ENCODE measurements at regions not wholly inside any gene's neighbourhood (a gene's known extent, or its start where the extent isn't known, plus 50 kb on each side); places are given as distances from the start of the nearest gene placed in this dataset.

DNA sequence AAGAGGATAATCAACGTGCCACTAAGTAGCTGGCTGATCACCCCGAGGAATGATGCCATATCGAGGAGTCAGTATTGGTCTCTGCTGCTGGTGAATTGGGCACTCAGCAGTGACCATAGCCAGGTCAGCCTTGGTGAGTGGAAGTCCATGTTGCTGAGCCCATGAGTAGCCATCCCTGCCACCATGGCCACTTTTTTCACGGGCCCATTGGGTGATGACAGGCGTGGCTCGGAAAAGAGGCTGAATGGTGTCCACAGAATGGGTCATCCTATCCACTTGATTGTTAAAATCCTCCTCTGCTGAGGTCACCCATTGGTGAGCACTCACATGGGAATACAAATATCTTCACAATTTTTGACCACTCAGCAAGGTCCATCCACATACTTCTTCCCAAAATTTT lies 114.4 kb downstream of the UBE2NL start:
- intact Hi-C loops (cut with micrococcal nuclease; ENCODE audit: unreplicated experiment): no loop called here

DNA sequence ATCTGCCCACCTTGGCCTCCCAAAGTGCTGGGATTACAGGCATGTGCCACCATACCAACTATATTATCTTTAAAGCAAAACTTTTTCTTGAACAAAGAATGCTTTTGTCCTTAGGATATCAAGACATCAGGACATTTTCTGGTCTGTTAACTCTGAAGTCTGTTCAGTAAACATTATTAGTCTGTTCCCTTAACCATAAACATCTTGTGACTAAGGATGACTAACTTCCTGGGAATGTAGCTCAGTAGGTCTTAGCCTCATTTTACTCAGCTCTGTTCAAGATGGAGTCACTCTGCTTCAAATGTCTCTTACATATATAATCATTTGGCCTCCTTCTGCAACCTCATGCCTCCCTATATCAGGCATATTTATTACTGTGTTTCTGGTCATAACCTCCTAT lies 122.9 kb downstream of the UBE2NL start:
- no TSS peak for BruUV-seq (replicated peaks)
- ChIA-PET CTCF (no interaction called here), POLR2A (no interaction called here)
- Histone ChIP-seq H3K27me3 (ENCODE audit: control insufficient read depth, insufficient read depth, low read length) (no peaks in the 10 kb centered on the region), H3K36me3 (ENCODE audit: control insufficient read depth, insufficient read depth, low read length) (no peaks in the 10 kb centered on the region), H3K9me3 (ENCODE audit: control insufficient read depth, insufficient read depth, low read depth, low read length) (no peaks in the 10 kb centered on the region), H3K4me3 (ENCODE audit: low read depth in 2 of 2, low read length in 2 of 2) (no peak overlapping the region), H3K4me1 (ENCODE audit: control insufficient read depth, insufficient read depth, low read length) (no peaks in the 10 kb centered on the region), H3K27ac (ENCODE audit: low read length) (no peak overlapping the region)
- peak; percentile 5 for DNase-seq (ENCODE audit: low read depth, low spot score)
- intact Hi-C loops (cut with micrococcal nuclease; ENCODE audit: unreplicated experiment): no loop called here
- TF ChIP-seq POLR2AphosphoS5 (IDR thresholded peaks at IDR 0.05; ENCODE audit: low read depth, low read length) (no peak), TCF7L2 (IDR thresholded peaks at IDR 0.05; ENCODE audit: low read depth, low read length) (no peak), SIN3A (IDR thresholded peaks at IDR 0.05; ENCODE audit: borderline replicate concordance, insufficient read depth, low read depth, low read length) (no peak)
- TF ChIP-seq, protein P1, sequence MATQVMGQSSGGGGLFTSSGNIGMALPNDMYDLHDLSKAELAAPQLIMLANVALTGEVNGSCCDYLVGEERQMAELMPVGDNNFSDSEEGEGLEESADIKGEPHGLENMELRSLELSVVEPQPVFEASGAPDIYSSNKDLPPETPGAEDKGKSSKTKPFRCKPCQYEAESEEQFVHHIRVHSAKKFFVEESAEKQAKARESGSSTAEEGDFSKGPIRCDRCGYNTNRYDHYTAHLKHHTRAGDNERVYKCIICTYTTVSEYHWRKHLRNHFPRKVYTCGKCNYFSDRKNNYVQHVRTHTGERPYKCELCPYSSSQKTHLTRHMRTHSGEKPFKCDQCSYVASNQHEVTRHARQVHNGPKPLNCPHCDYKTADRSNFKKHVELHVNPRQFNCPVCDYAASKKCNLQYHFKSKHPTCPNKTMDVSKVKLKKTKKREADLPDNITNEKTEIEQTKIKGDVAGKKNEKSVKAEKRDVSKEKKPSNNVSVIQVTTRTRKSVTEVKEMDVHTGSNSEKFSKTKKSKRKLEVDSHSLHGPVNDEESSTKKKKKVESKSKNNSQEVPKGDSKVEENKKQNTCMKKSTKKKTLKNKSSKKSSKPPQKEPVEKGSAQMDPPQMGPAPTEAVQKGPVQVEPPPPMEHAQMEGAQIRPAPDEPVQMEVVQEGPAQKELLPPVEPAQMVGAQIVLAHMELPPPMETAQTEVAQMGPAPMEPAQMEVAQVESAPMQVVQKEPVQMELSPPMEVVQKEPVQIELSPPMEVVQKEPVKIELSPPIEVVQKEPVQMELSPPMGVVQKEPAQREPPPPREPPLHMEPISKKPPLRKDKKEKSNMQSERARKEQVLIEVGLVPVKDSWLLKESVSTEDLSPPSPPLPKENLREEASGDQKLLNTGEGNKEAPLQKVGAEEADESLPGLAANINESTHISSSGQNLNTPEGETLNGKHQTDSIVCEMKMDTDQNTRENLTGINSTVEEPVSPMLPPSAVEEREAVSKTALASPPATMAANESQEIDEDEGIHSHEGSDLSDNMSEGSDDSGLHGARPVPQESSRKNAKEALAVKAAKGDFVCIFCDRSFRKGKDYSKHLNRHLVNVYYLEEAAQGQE (IDR thresholded peaks at IDR 0.05; ENCODE audit: insufficient read depth in 1 of 2, low read depth in 2 of 2, low read length in 1 of 2): no peak
- TF ChIP-seq, protein P2, sequence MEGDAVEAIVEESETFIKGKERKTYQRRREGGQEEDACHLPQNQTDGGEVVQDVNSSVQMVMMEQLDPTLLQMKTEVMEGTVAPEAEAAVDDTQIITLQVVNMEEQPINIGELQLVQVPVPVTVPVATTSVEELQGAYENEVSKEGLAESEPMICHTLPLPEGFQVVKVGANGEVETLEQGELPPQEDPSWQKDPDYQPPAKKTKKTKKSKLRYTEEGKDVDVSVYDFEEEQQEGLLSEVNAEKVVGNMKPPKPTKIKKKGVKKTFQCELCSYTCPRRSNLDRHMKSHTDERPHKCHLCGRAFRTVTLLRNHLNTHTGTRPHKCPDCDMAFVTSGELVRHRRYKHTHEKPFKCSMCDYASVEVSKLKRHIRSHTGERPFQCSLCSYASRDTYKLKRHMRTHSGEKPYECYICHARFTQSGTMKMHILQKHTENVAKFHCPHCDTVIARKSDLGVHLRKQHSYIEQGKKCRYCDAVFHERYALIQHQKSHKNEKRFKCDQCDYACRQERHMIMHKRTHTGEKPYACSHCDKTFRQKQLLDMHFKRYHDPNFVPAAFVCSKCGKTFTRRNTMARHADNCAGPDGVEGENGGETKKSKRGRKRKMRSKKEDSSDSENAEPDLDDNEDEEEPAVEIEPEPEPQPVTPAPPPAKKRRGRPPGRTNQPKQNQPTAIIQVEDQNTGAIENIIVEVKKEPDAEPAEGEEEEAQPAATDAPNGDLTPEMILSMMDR (IDR thresholded peaks at IDR 0.05): no peak
- ATAC-seq: peak; percentile 79
- in situ Hi-C loops (cut with HindIII; ENCODE audit: low pct_unique_long_range_greater_than_20kb, low sequenced_read_pairs): no loop called here

More for the DNA sequence above, 114.4 kb downstream of the UBE2NL start:
- TF ChIP-seq, protein P1 (IDR thresholded peaks at IDR 0.05; ENCODE audit: insufficient read depth in 1 of 2, low read depth in 2 of 2, low read length in 1 of 2): no peak
- Histone ChIP-seq H3K36me3 (ENCODE audit: control insufficient read depth, insufficient read depth, low read length) (no peaks in the 10 kb centered on the region), H3K27me3 (ENCODE audit: control insufficient read depth, insufficient read depth, low read length) (no peaks in the 10 kb centered on the region), H3K4me3 (ENCODE audit: low read depth in 2 of 2, low read length in 2 of 2) (no peak overlapping the region), H3K4me1 (ENCODE audit: control insufficient read depth, insufficient read depth, low read length) (no peaks in the 10 kb centered on the region), H3K27ac (ENCODE audit: low read length) (no peak overlapping the region), H3K9me3 (ENCODE audit: control insufficient read depth, insufficient read depth, low read depth, low read length) (no peaks in the 10 kb centered on the region)
- DNase-seq (ENCODE audit: low read depth, low spot score) (no peak), ATAC-seq (no peak)
- BruUV-seq (replicated peaks): no TSS peak
- in situ Hi-C loops (cut with HindIII; ENCODE audit: low pct_unique_long_range_greater_than_20kb, low sequenced_read_pairs): no loop called here
- ChIA-PET POLR2A (no interaction called here), CTCF (no interaction called here)

Measured in Panc1 (cell line).